Gastroesophageal sphincter (tissue), 4 donors: ENCODE measurements at regions not wholly inside any gene's neighbourhood (a gene's known extent, or its start where the extent isn't known, plus 50 kb on each side); places are given as distances from the start of the nearest gene placed in this dataset.

Experiments used
- ATAC-seq: fragments of 150-250 bp; one replicate; pipeline ENCODE4 v1.9.1; 2016; ENCODE audit warnings: mild to moderate bottlenecking, moderate library complexity
- H3K27ac ChIP-seq, 4 donors: fragments of 200-600 bp; sonication (generic) in 3 of 4; 1 replicate in 3 of 4; 2 replicates in 1 of 4; pipeline ENCODE4 v1.5.1; 2016 to 2019
- H3K27me3 ChIP-seq: fragments of 200-600 bp; sonication (generic); one replicate; pipeline ENCODE4 v1.5.1; 2019
- H3K36me3 ChIP-seq, 2 donors: fragments of 200-600 bp; sonication (generic); one replicate each; pipeline ENCODE4 v1.5.1; 2019; ENCODE audit warnings: control low read depth in 1 of 2
- H3K4me1 ChIP-seq, 3 donors: fragments of 200-600 bp; sonication (generic); 1 replicate in 2 of 3; 2 replicates in 1 of 3; pipeline ENCODE4 v1.5.1; 2016 to 2019; ENCODE audit warnings: control low read depth in 2 of 3
- H3K4me3 ChIP-seq, 2 donors: fragments of 200-600 bp; sonication (generic); one replicate each; pipeline ENCODE4 v1.5.1; 2019; ENCODE audit warnings: mild to moderate bottlenecking in 1 of 2, moderate library complexity in 1 of 2
- H3K9me3 ChIP-seq, 3 donors: fragments of 200-600 bp; sonication (generic); one replicate each; pipeline ENCODE4 v1.5.1; 2017 to 2019; ENCODE audit warnings: control low read depth in 2 of 3
- CTCF ChIP-seq, 4 experiments: fragments of 200-600 bp in 2 of 4; fragments of 450-650 bp in 2 of 4; sonication (generic) in 1 of 4; IDR thresholded peaks; one replicate each; pipeline ENCODE4 v1.5.1; 2017 to 2019; ENCODE audit warnings: antibody characterized with exemption in 4 of 4, mild to moderate bottlenecking in 2 of 4, moderate library complexity in 2 of 4
- EP300 ChIP-seq: sonication (generic); formaldehyde crosslinking; IDR thresholded peaks from one replicate; pipeline ENCODE4 v1.6.1; 2017; ENCODE audit warnings: antibody characterized with exemption, mild to moderate bottlenecking
- POLR2A ChIP-seq, 2 donors: fragments of 450-650 bp; IDR thresholded peaks; one replicate each; pipeline ENCODE4 v1.6.1; 2017; ENCODE audit warnings: antibody characterized with exemption in 2 of 2, mild to moderate bottlenecking in 2 of 2, moderate library complexity in 1 of 2
- POLR2AphosphoS5 ChIP-seq: sonication (generic); formaldehyde crosslinking; IDR thresholded peaks from one replicate; pipeline ENCODE4 v1.6.1; 2017; ENCODE audit warnings: antibody characterized with exemption
- WGBS, 2 donors: methylation state at CpG; one replicate each; pipeline ENCODE4 v1.1.5; 2018; ENCODE audit warnings: low coverage in 1 of 2; 5-methylcytosine and 5-hydroxymethylcytosine counted together

GRCh38 chr15:95845862-95846515 is 484.5 kb upstream of the NR2F2 start:
- no peak for TF ChIP-seq EP300
- no peak for TF ChIP-seq CTCF (IDR thresholded peaks at IDR 0.05)
- TF ChIP-seq POLR2A (IDR thresholded peaks at IDR 0.05), result no peak
- TF ChIP-seq POLR2AphosphoS5, result no peak

GRCh38 chr15:95848126-95848525 is 482.4 kb upstream of the NR2F2 start:
- Histone ChIP-seq H3K36me3 (no peaks in the 10 kb centered on the region), H3K4me3 (no peak overlapping the region), H3K27ac (no peak overlapping the region), H3K4me1 (no peaks in the 10 kb centered on the region), H3K9me3 (peaks cover 0 to 10% (median 0%) of the 10 kb centered on the region in 3 donors), H3K27me3 (no peaks in the 10 kb centered on the region)
- 60 to 82% methylated on average over 1 of the region's 1 CpG for WGBS, 2 donors
- ATAC-seq, result no peak
- TF ChIP-seq POLR2AphosphoS5 (no peak), CTCF (IDR thresholded peaks at IDR 0.05) (no peak), EP300 (no peak), POLR2A (IDR thresholded peaks at IDR 0.05) (no peak)

More at GRCh38 chr15:95845862-95846515, 484.5 kb upstream of the NR2F2 start:
- H3K36me3 ChIP-seq, result no peaks in the 10 kb centered on the region
- H3K27ac ChIP-seq, result peak overlapping the region in 3 of 4 donors; percentile 22 to 48 (median 26)
- 43 to 56% methylated on average over 3 to 8 of the region's 13 CpGs for WGBS, 2 donors
- no peaks in the 10 kb centered on the region for H3K9me3 ChIP-seq
- peak; percentile 34 for ATAC-seq
- H3K4me3 ChIP-seq, result no peak overlapping the region
- H3K27me3 ChIP-seq, result no peaks in the 10 kb centered on the region
- no peaks in the 10 kb centered on the region for H3K4me1 ChIP-seq

- peaks cover 0 to 10% (median 0%) of the 10 kb centered on the region in 3 donors for H3K9me3 ChIP-seq
- ATAC-seq, result no peak
- 94 to 100% methylated on average over 2 of the region's 2 CpGs for WGBS, 2 donors
- TF ChIP-seq EP300, result no peak
- no peak for TF ChIP-seq CTCF (IDR thresholded peaks at IDR 0.05)
- no peak for TF ChIP-seq POLR2AphosphoS5
- no peak for TF ChIP-seq POLR2A (IDR thresholded peaks at IDR 0.05)
- H3K27me3 ChIP-seq, result no peaks in the 10 kb centered on the region
- H3K36me3 ChIP-seq, result no peaks in the 10 kb centered on the region
- no peak overlapping the region for H3K4me3 ChIP-seq
- H3K4me1 ChIP-seq, result no peaks in the 10 kb centered on the region
- H3K27ac ChIP-seq, result no peak overlapping the region
Measured at GRCh38 chr15:95850837-95851236, 479.7 kb upstream of the NR2F2 start.

GRCh38 chr15:95853350-95853749 is 477.1 kb upstream of the NR2F2 start:
- Histone ChIP-seq H3K27me3 (no peaks in the 10 kb centered on the region), H3K4me1 (no peaks in the 10 kb centered on the region), H3K27ac (no peak overlapping the region), H3K9me3 (peaks cover 0 to 10% (median 0%) of the 10 kb centered on the region in 3 donors), H3K4me3 (no peak overlapping the region), H3K36me3 (no peaks in the 10 kb centered on the region)
- TF ChIP-seq CTCF (IDR thresholded peaks at IDR 0.05) (no peak), POLR2A (IDR thresholded peaks at IDR 0.05) (no peak), EP300 (no peak), POLR2AphosphoS5 (no peak)
- no peak for ATAC-seq

GRCh38 chr15:95857124-95857757 is 473.3 kb upstream of the NR2F2 start:
- WGBS, 2 donors, result 77 to 79% methylated on average over 3 to 4 of the region's 4 CpGs
- no peaks in the 10 kb centered on the region for H3K4me1 ChIP-seq
- no peak for TF ChIP-seq POLR2AphosphoS5
- no peak for TF ChIP-seq POLR2A (IDR thresholded peaks at IDR 0.05)
- no peak for TF ChIP-seq CTCF (IDR thresholded peaks at IDR 0.05)
- no peak for TF ChIP-seq EP300
- no peak for ATAC-seq
- no peaks in the 10 kb centered on the region for H3K27me3 ChIP-seq
- H3K4me3 ChIP-seq, result no peak overlapping the region
- H3K9me3 ChIP-seq, result peaks cover 0 to 4% (median 0%) of the 10 kb centered on the region in 3 donors
- peak overlapping the region in 1 of 4 donors; percentile 18 for H3K27ac ChIP-seq
- no peaks in the 10 kb centered on the region for H3K36me3 ChIP-seq
